Jurkat, Clone E6-1 (cell line): ENCODE measurements at regions not wholly inside any gene's neighbourhood (a gene's known extent, or its start where the extent isn't known, plus 50 kb on each side); places are given as distances from the start of the nearest gene placed in this dataset.
"Not testable (repeated sequence)": the region's sequence is repeated elsewhere in the genome, so short reads cannot be mapped to it uniquely, and the experiment has no call there.

Source experiments
- DNase-seq: peaks from one replicate; pipeline ENCODE4 v3.0.0-alpha.2; 2011; ENCODE audit warnings: low read depth, low spot score
- H3K4me3 ChIP-seq: 2 replicates; pipeline ENCODE4 v1.5.1; 2011; ENCODE audit warnings: mild to moderate bottlenecking, low read length, control low read depth, moderate library complexity

- no peak for DNase-seq
- no peak overlapping the region for H3K4me3 ChIP-seq
These were observed 392.0 kb downstream of the BTG1 start for GRCh38 chr12:91753649-91754048.

DNA sequence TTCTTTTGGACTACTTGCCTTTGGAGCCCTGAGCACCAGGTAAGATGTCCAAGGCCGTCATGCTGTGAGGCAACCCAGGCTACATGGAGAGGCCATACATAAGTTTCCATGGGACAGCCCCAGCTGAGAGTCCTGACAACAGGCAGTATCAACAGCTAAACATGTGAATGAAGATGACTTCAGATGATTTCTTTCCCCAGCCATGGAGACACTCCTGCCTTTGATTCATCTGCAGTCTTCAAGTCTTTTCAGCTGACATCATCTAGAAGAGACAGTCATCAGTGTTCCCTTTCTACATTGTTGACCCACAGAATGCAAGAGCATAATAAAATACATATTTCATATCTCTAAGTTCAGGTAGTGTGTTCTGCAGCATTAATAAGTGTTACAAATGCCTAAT is 398.7 kb downstream of the BTG1 start:
- DNase-seq, result no peak
- no peak overlapping the region for H3K4me3 ChIP-seq

DNA sequence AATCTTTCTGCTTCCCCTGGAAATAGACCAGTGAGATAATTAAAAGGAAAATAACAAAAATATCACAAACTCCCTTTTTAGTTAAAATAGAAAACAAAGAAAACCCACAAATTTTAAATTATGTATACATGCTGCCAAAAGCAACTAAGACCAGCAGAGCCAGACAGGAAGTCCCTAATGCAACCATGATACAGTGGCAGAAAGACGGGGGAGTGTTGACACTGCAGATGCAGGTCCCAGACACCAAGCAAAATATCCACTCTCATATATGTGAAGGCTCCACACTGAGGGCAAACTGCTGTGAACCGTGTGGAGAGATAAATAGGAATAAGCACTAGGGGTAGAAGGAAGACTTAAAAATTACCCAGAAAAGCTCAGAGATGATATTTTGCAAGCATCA is 401.0 kb downstream of the BTG1 start:
- H3K4me3 ChIP-seq, result no peak overlapping the region
- no peak for DNase-seq

GRCh38 chr12:91743704-91744321 is 401.8 kb downstream of the BTG1 start:
- no peak for DNase-seq
- no peak overlapping the region for H3K4me3 ChIP-seq

- no peak overlapping the region for H3K4me3 ChIP-seq
- DNase-seq, result no peak
These were observed 402.4 kb downstream of the BTG1 start for GRCh38 chr12:91743280-91743679.

DNA sequence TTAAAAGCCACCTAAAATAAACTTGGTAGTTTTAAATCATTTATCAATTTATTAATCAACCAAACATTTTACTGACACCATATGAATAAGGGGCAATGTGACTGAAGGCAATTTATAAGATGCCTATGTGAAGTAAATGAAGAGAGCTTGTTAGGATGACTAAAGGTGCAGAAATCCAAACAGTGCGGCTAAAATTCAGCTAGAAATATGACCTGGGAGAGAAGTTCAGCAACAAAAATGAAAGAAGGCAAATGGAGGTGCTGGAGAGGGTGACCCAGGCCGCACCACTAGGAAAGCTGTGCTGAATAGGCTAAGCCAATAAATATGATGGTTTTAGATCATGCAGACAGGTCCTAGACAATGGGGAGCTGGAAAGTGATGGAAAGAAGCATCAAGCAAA is 403.7 kb downstream of the BTG1 start:
- no peak for DNase-seq
- H3K4me3 ChIP-seq, result no peak overlapping the region

GRCh38 chr12:91733846-91734245 is 411.8 kb downstream of the BTG1 start:
- not testable (repeated sequence) for DNase-seq, H3K4me3 ChIP-seq

- no peak for DNase-seq
- H3K4me3 ChIP-seq, result no peak overlapping the region
These were observed 413.6 kb downstream of the BTG1 start for GRCh38 chr12:91732086-91732485.

DNA sequence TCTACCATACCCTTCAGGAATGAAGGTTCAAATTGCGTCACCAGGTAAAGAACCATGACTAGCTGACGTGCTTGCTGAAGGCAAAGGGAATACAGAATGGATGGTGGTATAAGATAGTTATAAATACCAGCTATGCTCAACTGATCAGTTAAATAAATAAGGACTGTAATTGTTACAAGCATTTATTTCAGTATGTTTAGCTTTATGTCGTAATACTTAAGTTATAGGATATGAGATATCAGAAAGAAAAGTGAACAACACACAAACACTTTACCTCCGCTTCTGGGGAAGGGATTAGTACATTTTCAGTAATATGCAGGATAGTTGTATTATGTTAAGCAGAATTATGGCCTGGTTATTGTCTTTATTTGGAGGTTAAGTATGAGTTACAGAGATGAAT is 416.1 kb downstream of the BTG1 start:
- no peak for DNase-seq

GRCh38 chr12:91723191-91723590 is 422.5 kb downstream of the BTG1 start:
- DNase-seq, result no peak
- H3K4me3 ChIP-seq, result no peak overlapping the region

More for the DNA sequence above, 416.1 kb downstream of the BTG1 start:
- no peak overlapping the region for H3K4me3 ChIP-seq

- no peak for DNase-seq
- no peak overlapping the region for H3K4me3 ChIP-seq
These were observed 423.6 kb downstream of the BTG1 start for GRCh38 chr12:91722072-91722471.

- DNase-seq, result no peak
- no peak overlapping the region for H3K4me3 ChIP-seq
These were observed 424.6 kb downstream of the BTG1 start for GRCh38 chr12:91721023-91721422.

DNA sequence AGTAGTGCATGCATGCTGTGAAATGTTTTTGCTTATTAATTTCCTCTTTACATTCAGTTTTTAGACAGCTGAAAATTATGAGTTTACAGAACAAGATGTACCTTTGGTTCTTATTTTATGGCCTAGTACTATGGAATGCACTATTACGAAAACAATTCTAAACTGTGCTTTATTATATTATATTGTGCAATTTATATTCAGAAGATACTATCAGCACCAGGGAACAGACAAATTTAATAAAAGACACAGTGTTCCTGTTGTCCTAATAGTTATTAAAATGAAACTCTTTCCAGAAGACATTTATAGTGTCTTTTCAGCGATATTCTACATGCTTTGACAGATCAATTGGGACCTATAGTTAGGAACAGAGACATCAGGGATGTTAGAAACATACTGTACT is 427.3 kb downstream of the BTG1 start:
- H3K4me3 ChIP-seq, result no peak overlapping the region
- no peak for DNase-seq

GRCh38 chr12:91717804-91718203 is 427.8 kb downstream of the BTG1 start:
- no peak for DNase-seq
- no peak overlapping the region for H3K4me3 ChIP-seq

DNA sequence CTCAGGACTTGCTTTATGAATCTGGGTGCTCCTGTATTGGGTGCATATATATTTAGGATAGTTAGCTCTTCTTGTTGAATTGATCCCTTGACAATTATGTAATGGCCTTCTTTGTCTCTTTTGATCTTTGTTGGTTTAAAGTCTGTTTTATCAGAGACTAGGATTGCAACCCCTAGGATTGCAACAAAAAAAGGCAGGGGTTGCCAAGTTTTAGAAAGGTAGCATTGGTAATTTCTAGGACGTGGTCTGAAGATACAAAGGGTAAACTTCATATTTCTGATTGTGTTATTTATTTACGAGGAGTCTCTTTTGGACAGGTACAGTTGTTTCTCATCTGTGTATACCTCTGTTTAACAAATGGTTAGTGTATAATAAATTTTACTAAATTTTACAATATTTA is 433.7 kb downstream of the BTG1 start:
- not testable (repeated sequence) for DNase-seq, H3K4me3 ChIP-seq

DNA sequence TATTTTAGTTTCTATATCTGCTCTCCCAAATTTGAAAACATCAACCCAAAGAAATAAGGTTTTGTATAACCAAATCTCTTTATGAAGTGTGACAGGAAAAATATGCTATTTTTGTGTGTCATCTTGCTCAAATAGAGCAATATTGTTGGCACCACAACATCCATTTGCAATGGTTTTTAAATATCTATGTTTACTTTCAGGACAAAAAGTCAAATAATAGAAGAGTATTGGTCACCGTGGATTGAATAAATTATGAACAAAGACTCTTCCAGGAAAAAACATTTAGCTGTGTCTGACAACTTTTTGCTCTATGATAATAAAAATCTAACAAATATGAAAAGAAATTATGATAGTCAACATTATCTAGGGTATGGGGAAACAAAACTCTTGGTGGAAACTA is 439.2 kb downstream of the BTG1 start:
- no peak for DNase-seq
- H3K4me3 ChIP-seq, result no peak overlapping the region

DNA sequence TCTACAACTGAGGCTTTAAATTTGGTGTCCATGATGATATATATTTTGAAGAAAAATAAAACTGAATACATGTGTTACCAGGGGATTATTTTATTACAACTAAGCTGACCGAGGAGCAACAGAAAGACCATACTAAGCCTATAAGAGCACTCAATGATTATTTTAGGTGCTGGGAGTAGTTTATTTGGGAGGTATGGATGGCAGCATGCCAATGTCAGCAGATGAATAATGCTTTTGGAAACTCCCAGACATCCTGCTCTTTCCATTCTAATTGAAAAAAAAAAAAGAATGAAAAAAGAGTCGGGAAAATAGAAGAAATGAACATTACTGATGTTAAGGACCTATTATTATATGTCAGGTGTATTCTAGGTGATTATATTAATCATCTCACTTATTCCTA is 441.2 kb downstream of the BTG1 start:
- DNase-seq, result no peak
- H3K4me3 ChIP-seq, result no peak overlapping the region

GRCh38 chr12:91703491-91704283 is 442.0 kb downstream of the BTG1 start:
- DNase-seq, result no peak
- no peak overlapping the region for H3K4me3 ChIP-seq

DNA sequence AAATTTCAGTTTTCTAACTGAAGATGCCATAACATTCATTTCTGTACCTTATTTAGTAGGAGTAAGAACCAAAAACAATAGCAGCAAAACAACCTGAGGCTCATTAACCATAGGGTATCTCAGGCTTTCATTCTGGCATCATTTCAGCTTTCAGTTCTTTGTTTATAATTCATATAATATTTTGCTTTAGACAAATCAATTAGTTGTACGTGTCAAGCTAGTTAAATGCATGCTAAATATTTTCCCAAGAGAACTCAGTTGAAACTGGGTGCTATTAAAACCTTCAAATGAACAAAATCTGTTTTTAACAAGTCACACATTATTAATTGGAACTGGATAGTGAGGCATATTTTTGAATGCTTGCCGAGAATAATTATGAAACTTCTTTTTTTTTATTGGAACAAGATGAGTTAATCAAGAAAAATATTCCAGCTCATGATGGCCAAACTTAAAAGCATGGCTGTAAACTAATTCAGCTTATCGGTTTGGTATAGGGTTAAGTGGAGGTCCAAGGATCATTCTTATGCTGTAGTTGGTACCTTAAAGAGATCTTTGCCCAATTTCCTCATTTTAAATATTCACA is 442.7 kb downstream of the BTG1 start:
- H3K4me3 ChIP-seq, result no peak overlapping the region
- DNase-seq, result no peak

DNA sequence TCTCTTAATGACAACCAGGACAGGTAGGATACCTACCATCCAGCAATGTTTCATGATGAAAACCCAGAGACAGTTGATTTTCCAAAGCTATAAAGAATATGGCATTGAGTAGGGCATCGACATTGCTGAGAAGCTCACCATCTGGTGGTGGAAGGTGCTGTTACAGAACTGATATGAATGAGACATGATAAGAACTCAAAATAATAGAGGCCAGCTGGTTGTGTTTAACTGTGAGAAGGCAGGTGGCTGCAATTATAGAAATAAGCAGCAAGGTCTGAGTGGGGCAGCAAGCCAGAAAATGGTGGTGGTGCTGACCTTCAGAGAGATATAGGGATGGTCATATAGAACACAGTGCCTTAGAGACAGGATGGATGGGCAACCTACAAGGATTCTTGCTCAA is 449.7 kb downstream of the BTG1 start:
- no peak overlapping the region for H3K4me3 ChIP-seq
- no peak for DNase-seq

DNA sequence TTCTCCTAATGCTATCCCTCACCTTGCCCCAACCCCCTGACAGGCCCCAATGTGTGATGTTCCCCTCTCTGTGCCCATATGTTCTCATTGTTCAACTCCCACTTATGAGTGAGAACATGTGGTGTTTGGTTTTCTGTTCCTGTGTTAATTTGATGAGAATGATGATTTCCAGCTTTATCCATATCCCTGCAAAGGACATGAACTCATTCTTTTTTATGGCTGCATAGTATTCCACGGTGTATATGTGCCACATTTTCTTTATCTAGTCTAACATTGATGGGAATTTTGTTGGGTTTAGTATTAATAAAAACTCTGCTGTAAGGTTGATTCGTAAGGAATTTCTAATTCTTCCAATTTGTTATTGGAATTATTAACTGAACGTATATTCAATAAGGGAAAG is 450.2 kb downstream of the BTG1 start:
- not testable (repeated sequence) for DNase-seq, H3K4me3 ChIP-seq
